Astrocyte of the cerebellum (primary cell): ENCODE measurements at regions not wholly inside any gene's neighbourhood (a gene's known extent, or its start where the extent isn't known, plus 50 kb on each side); places are given as distances from the start of the nearest gene placed in this dataset.

Experiments used
- DNase-seq: peaks from one replicate; pipeline ENCODE4 v3.0.0-alpha.2; 2011; ENCODE audit warnings: low read depth
- H3K4me3 ChIP-seq: 2 replicates; pipeline ENCODE4 v1.5.1; 2011; ENCODE audit warnings: mild to moderate bottlenecking, low read depth, low read length, moderate library complexity
- CTCF ChIP-seq: IDR thresholded peaks from 2 replicates; pipeline ENCODE4 v1.5.1; 2012; ENCODE audit warnings: low read length, low read depth, moderate library complexity, mild to moderate bottlenecking; ENCODE audit errors: missing control alignments
- in situ Hi-C: cut with HindIII; loops from 2 replicates; pipeline ENCODE4 v1.10.0; 2017; ENCODE audit warnings: low sequenced_read_pairs

- in situ Hi-C loops = no loop called here
- TF ChIP-seq CTCF = no peak
- no peak overlapping the region for H3K4me3 ChIP-seq
- no peak for DNase-seq
Observed at GRCh38 chr11:134999590-134999989, 587.5 kb upstream of the B3GAT1 start.

GRCh38 chr11:134997652-134998320 lies 585.7 kb upstream of the B3GAT1 start:
- TF ChIP-seq CTCF = no peak
- H3K4me3 ChIP-seq = no peak overlapping the region
- in situ Hi-C loops = no loop called here
- DNase-seq = no peak

- in situ Hi-C loops = no loop called here
- no peak for TF ChIP-seq CTCF
- DNase-seq = no peak
- H3K4me3 ChIP-seq = no peak overlapping the region
Observed at GRCh38 chr11:134995741-134996140, 583.7 kb upstream of the B3GAT1 start.

DNA sequence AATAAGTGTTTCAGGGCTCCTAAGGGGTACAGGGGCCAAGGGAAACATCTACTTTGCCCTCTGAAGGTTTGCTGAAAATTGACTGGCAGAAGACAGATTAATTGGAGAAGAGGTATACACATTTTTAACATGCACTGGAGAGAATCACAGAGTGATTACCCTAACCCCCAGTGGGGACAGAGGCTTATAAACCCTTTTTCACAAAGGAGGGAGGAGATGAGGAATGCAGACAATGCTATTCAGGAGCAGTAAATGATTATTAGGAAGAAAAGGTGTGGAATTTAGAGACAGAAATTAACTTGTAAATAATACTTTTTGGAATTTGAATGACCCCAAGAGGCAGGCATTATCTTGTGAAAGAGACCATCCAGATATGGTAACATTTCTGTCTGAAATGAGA lies 582.4 kb upstream of the B3GAT1 start:
- no peak for TF ChIP-seq CTCF
- no peak for DNase-seq
- no peak overlapping the region for H3K4me3 ChIP-seq
- in situ Hi-C loops = no loop called here

DNA sequence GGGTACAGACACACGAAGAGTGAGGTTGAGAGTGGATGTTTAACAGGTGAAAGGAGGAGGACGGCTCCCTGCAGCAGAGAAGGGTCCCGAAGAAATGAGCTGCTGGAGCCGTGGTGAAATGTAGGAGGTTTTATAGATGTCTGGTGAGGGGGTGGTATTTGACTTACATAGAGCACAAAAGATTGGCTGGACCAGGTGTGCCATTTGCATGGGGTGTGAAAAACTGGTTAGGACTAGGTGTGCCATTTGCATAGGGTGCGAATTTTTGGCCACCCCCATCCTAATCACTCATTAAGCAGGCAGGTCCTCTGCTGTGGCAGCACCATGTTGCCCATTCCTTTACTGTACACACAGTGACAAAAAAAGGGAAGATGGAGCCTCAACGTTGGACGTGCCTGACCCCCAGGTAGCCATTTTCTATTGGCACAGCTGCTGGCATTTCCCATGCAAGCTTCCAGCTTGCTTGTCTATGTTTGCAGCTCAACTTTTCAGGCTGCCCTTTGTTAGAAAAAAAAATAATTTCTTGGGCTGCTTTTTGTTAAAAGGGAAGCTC lies 581.7 kb upstream of the B3GAT1 start:
- TF ChIP-seq CTCF = no peak
- no peak for DNase-seq
- in situ Hi-C loops = no loop called here
- H3K4me3 ChIP-seq = no peak overlapping the region

- no peak overlapping the region for H3K4me3 ChIP-seq
- TF ChIP-seq CTCF = no peak
- DNase-seq = no peak
- in situ Hi-C loops = no loop called here
Observed at GRCh38 chr11:134992981-134993380, 580.9 kb upstream of the B3GAT1 start.

DNA sequence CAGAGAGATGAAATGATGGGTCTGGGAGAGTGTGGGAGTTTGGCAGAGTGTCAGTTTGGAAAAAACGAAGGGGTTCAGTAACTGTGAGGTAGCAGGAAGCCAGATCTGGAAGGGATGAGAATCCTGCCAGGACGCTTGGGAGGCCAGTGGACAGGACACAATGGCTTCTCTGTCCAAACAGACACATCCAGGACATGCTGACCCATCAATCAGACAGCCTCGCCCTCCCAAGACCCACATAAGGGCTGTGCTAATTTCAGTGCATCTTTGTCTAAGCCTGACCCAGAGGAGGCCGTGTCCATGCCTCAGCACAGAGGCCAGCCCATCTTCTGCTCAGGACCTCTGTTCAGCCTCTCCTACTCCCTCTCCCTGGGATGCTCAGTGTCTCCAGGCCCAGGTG lies 576.5 kb upstream of the B3GAT1 start:
- no peak for TF ChIP-seq CTCF
- H3K4me3 ChIP-seq = no peak overlapping the region
- in situ Hi-C loops = no loop called here
- DNase-seq = no peak
